HL-60 (cell line): ENCODE measurements at regions not wholly inside any gene's neighbourhood (a gene's known extent, or its start where the extent isn't known, plus 50 kb on each side); places are given as distances from the start of the nearest gene placed in this dataset.

Source experiments
- CTCF ChIP-seq: IDR thresholded peaks from one replicate; pipeline ENCODE4 v1.5.1; 2011; ENCODE audit warnings: low read length, control low read depth, inconsistent platforms; ENCODE audit not compliant: insufficient read depth
- POLR2AphosphoS5 ChIP-seq: IDR thresholded peaks from 2 replicates; pipeline ENCODE4 v1.6.1; 2012; ENCODE audit warnings: low read depth
- REST ChIP-seq: IDR thresholded peaks from 2 replicates; pipeline ENCODE4 v1.6.1; 2012; ENCODE audit warnings: low read depth; ENCODE audit not compliant: insufficient replicate concordance

- no peak for TF ChIP-seq CTCF
- TF ChIP-seq POLR2AphosphoS5 = no peak
- no peak for TF ChIP-seq REST
Measured at GRCh38 chr10:76779796-76780301, 857.8 kb downstream of the KCNMA1 start.
